MCF 10A (cell line): ENCODE measurements at regions not wholly inside any gene's neighbourhood (a gene's known extent, or its start where the extent isn't known, plus 50 kb on each side); places are given as distances from the start of the nearest gene placed in this dataset.

Experiments used
- BruUV-seq: library from RNA; stranded (reverse); fragments of 400-500 nt; replicated peaks from 2 replicates; lab custom pipeline; 2021; lab: Mats Ljungman, UMichigan
- CTCF ChIA-PET: fragments of 300-600 bp; sonication (Branson Sonifier 250); formaldehyde crosslinking; extraction: SDS; loops from one replicate; lab custom pipeline; 2021; ENCODE audit warnings: antibody characterized with exemption, inconsistent platforms; lab: Yijun Ruan, JAX
- POLR2A ChIA-PET: fragments of 300-600, 350-650 bp; sonication (Branson Sonifier 250); formaldehyde crosslinking; extraction: SDS; loops from one replicate; lab custom pipeline; 2020; ENCODE audit warnings: antibody characterized with exemption, inconsistent platforms; lab: Yijun Ruan, JAX
- DNase-seq: peaks from one replicate; pipeline ENCODE4 v3.0.0-alpha.2; 2018; ENCODE audit not compliant: unreplicated experiment
- H3K27ac Mint-ChIP-seq: one replicate; pipeline ENCODE4 v1.8.0; 2022; ENCODE audit warnings: mild to moderate bottlenecking, low read depth, mixed read lengths; ENCODE audit not compliant: unreplicated experiment
- H3K27me3 Mint-ChIP-seq: one replicate; pipeline ENCODE4 v1.8.0; 2022; ENCODE audit warnings: mixed read lengths; ENCODE audit not compliant: insufficient read depth, unreplicated experiment
- H3K36me3 Mint-ChIP-seq: one replicate; pipeline ENCODE4 v1.8.0; 2022; ENCODE audit warnings: mild to moderate bottlenecking, moderate library complexity, mixed read lengths; ENCODE audit not compliant: insufficient read depth, unreplicated experiment
- H3K4me1 Mint-ChIP-seq: one replicate; pipeline ENCODE4 v1.8.0; 2022; ENCODE audit warnings: mixed read lengths; ENCODE audit not compliant: insufficient read depth, unreplicated experiment
- H3K4me3 Mint-ChIP-seq: one replicate; pipeline ENCODE4 v1.8.0; 2022; ENCODE audit warnings: mild to moderate bottlenecking, moderate library complexity, mixed read lengths; ENCODE audit not compliant: unreplicated experiment
- H3K9me3 Mint-ChIP-seq: one replicate; pipeline ENCODE4 v1.8.0; 2022; ENCODE audit warnings: mixed read lengths; ENCODE audit not compliant: unreplicated experiment
- intact Hi-C: fragments of 100-400 bp; cut with micrococcal nuclease; formaldehyde crosslinking; loops from 2 replicates; pipeline ENCODE4 v1.14.1; 2022
- TF ChIP-seq, protein P1 (sequence below): fragments of 200-600 bp; IDR thresholded peaks from one replicate; pipeline ENCODE4 v1.8.0; 2022; ENCODE audit warnings: antibody characterized with exemption, mild to moderate bottlenecking; ENCODE audit not compliant: unreplicated experiment

- TF ChIP-seq, protein P1, sequence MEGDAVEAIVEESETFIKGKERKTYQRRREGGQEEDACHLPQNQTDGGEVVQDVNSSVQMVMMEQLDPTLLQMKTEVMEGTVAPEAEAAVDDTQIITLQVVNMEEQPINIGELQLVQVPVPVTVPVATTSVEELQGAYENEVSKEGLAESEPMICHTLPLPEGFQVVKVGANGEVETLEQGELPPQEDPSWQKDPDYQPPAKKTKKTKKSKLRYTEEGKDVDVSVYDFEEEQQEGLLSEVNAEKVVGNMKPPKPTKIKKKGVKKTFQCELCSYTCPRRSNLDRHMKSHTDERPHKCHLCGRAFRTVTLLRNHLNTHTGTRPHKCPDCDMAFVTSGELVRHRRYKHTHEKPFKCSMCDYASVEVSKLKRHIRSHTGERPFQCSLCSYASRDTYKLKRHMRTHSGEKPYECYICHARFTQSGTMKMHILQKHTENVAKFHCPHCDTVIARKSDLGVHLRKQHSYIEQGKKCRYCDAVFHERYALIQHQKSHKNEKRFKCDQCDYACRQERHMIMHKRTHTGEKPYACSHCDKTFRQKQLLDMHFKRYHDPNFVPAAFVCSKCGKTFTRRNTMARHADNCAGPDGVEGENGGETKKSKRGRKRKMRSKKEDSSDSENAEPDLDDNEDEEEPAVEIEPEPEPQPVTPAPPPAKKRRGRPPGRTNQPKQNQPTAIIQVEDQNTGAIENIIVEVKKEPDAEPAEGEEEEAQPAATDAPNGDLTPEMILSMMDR: no peak
- POLR2A ChIA-PET: no interaction called here
- Mint-ChIP-seq H3K4me3 (no peak overlapping the region), H3K36me3 (no peaks in the 10 kb centered on the region), H3K4me1 (no peaks in the 10 kb centered on the region), H3K27ac (no peak overlapping the region), H3K9me3 (no peaks in the 10 kb centered on the region), H3K27me3 (no peaks in the 10 kb centered on the region)
- DNase-seq: no peak
- BruUV-seq: no TSS peak
- CTCF ChIA-PET: interaction anchor here (0.6 to 2.0 kb wide), 3 partner anchors 10 to 394 kb away, joined by 3 to 5 read pairs (median 3); no protein-coding TSS in a partner anchor
- intact Hi-C loops: no loop called here
Measured at GRCh38 chr9:17005056-17005823, 129.6 kb upstream of the CNTLN start.

DNA sequence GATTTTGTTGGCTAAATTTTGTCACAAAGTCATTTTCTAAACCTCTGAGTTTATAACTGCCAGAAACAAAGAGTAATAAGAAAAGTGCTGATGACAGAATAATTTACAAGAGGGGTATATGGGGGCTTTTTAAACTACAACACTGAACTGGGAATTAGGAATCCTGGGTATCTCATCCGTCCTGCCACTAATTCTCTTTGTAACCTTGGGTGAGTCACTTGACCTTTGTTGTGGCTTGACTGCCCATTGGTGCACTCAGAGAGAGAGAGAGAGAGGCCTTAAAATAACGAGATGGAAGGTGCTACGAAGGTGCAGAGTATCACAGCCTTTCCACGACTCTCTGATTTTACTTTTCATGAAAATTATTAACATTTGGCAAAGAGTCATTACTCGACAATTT is 130.3 kb upstream of the CNTLN start:
- no TSS peak for BruUV-seq
- ChIA-PET CTCF (interaction anchor here (0.7 kb wide), 1 partner anchor 9 kb away, joined by 3 read pairs; no protein-coding TSS in a partner anchor), POLR2A (no interaction called here)
- DNase-seq: no peak
- H3K27me3 Mint-ChIP-seq: no peaks in the 10 kb centered on the region
- H3K27ac Mint-ChIP-seq: no peak overlapping the region
- no peaks in the 10 kb centered on the region for H3K4me1 Mint-ChIP-seq
- TF ChIP-seq, protein P1: no peak
- no peaks in the 10 kb centered on the region for H3K9me3 Mint-ChIP-seq
- intact Hi-C loops: no loop called here
- no peaks in the 10 kb centered on the region for H3K36me3 Mint-ChIP-seq
- H3K4me3 Mint-ChIP-seq: no peak overlapping the region

DNA sequence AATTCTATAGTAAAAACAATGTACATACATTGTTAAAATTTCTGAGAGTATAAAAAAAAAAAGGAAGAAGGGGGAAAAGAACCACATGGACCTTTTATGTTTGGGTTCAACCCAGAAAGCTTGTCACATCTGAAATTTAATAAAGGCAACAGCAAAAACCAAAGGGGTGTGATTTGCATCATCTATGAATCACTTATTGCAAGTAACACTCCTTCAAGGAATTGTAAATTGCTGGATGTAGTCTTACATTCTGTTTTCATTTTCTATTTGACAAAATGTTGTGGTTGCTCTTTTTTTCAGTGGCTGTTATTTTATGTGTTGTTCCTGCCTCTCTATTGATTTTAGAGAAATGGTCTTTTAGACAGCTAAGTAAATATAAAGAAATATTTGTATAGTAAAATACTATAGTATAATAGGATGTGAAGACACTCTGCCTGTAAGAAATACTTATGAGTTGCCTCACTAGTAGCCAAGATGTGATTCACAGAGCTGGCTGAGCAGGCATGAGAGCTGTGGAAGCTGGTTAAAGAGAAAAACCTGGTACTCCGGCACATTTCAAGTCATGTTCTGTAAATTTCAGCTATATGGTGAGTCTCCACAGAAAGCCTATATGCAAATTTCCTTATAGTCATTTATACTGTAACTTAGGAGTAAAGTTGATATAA is 131.1 kb upstream of the CNTLN start:
- intact Hi-C loops: no loop called here
- Mint-ChIP-seq H3K9me3 (no peaks in the 10 kb centered on the region), H3K27me3 (no peaks in the 10 kb centered on the region), H3K4me3 (no peak overlapping the region), H3K36me3 (no peaks in the 10 kb centered on the region), H3K27ac (no peak overlapping the region), H3K4me1 (no peaks in the 10 kb centered on the region)
- TF ChIP-seq, protein P1: no peak
- BruUV-seq: no TSS peak
- CTCF ChIA-PET: interaction anchor here (1.2 kb wide), 2 partner anchors 9 to 16 kb away, joined by 3 to 4 read pairs; no protein-coding TSS in a partner anchor
- POLR2A ChIA-PET: no interaction called here
- DNase-seq: no peak

- BruUV-seq: no TSS peak
- intact Hi-C loops: no loop called here
- Mint-ChIP-seq H3K4me3 (no peak overlapping the region), H3K36me3 (no peaks in the 10 kb centered on the region), H3K9me3 (peaks cover 22% of the 10 kb centered on the region), H3K27me3 (no peaks in the 10 kb centered on the region), H3K27ac (no peak overlapping the region), H3K4me1 (no peaks in the 10 kb centered on the region)
- POLR2A ChIA-PET: no interaction called here
- CTCF ChIA-PET: interaction anchor here (1.4 kb wide), 1 partner anchor 17 kb away, joined by 3 read pairs; no protein-coding TSS in a partner anchor
- no peak for DNase-seq
- TF ChIP-seq, protein P1: no peak
Measured at GRCh38 chr9:16996901-16997491, 126.5 kb upstream of the BNC2 start.
